Neuronal stem cell (in vitro differentiated cells): ENCODE measurements at regions not wholly inside any gene's neighbourhood (a gene's known extent, or its start where the extent isn't known, plus 50 kb on each side); places are given as distances from the start of the nearest gene placed in this dataset. TPM values are rescaled to one million over a fixed set of nuclear protein-coding genes. Genes with fewer than 3 reads are reported as not detected.

ENCODE experiments used
- DNase-seq: peaks from one replicate; pipeline ENCODE4 v3.0.0-alpha.2; 2013; ENCODE audit warnings: low spot score
- H2AFZ ChIP-seq: one replicate; pipeline ENCODE4 v1.6.1; 2013; ENCODE audit warnings: mild to moderate bottlenecking, low read length, inconsistent platforms
- H2AK5ac ChIP-seq: 2 replicates; pipeline ENCODE4 v1.6.1; 2013; ENCODE audit warnings: low read depth, mild to moderate bottlenecking, inconsistent platforms, low read length, moderate library complexity, mixed read lengths
- H2BK120ac ChIP-seq: 2 replicates; pipeline ENCODE4 v1.6.1; 2013; ENCODE audit warnings: low read depth, mild to moderate bottlenecking, inconsistent platforms, low read length, moderate library complexity, mixed read lengths
- H2BK12ac ChIP-seq: one replicate; pipeline ENCODE4 v1.6.1; 2013; ENCODE audit warnings: low read length, inconsistent platforms
- H2BK15ac ChIP-seq: 2 replicates; pipeline ENCODE4 v1.6.1; 2013; ENCODE audit warnings: mild to moderate bottlenecking, low read length, inconsistent platforms, mixed read lengths
- H2BK5ac ChIP-seq: one replicate; pipeline ENCODE4 v1.6.1; 2013; ENCODE audit warnings: inconsistent platforms, mild to moderate bottlenecking, low read length, moderate library complexity
- H3K14ac ChIP-seq: one replicate; pipeline ENCODE4 v1.6.1; 2013; ENCODE audit warnings: low read length, inconsistent platforms
- H3K18ac ChIP-seq: 2 replicates; pipeline ENCODE4 v1.6.1; 2013; ENCODE audit warnings: low read length, inconsistent platforms
- H3K23ac ChIP-seq: 2 replicates; pipeline ENCODE4 v1.6.1; 2013; ENCODE audit warnings: low read depth, mild to moderate bottlenecking, mixed read lengths, low read length, inconsistent platforms; ENCODE audit not compliant: poor library complexity
- H3K27ac ChIP-seq: replicated peaks from 3 replicates; pipeline ENCODE4 v1.5.1; 2013; ENCODE audit warnings: low read length, inconsistent platforms
- H3K27me3 ChIP-seq, 3 experiments: 2 replicates each; pipeline ENCODE4 v1.6.1; 2013; ENCODE audit warnings: low read length in 3 of 3, mild to moderate bottlenecking in 2 of 3, inconsistent platforms in 1 of 3, low read depth in 1 of 3, mixed read lengths in 1 of 3, moderate library complexity in 1 of 3; ENCODE audit not compliant: control insufficient read depth in 3 of 3, insufficient read depth in 3 of 3
- H3K36me3 ChIP-seq, 2 donors: replicated peaks in 1 of 2; 2 replicates each; pipeline ENCODE4 v1.6.1; 2013; ENCODE audit warnings: low read length in 2 of 2; ENCODE audit not compliant: control insufficient read depth in 2 of 2, insufficient read depth in 2 of 2
- H3K4ac ChIP-seq: 2 replicates; pipeline ENCODE4 v1.6.1; 2013; ENCODE audit warnings: inconsistent platforms, mild to moderate bottlenecking, low read length, moderate library complexity
- H3K4me1 ChIP-seq, 2 donors: 1 replicate in 1 of 2; 2 replicates in 1 of 2; pipeline ENCODE4 v1.6.1; 2013; ENCODE audit warnings: low read length in 2 of 2, low read depth in 1 of 2; ENCODE audit not compliant: control insufficient read depth in 2 of 2, insufficient read depth in 1 of 2
- H3K4me2 ChIP-seq: one replicate; pipeline ENCODE4 v1.6.1; 2013; ENCODE audit warnings: mild to moderate bottlenecking, low read length, inconsistent platforms; ENCODE audit not compliant: insufficient read depth, poor library complexity, severe bottlenecking
- H3K4me3 ChIP-seq, 2 donors: 2 replicates each; pipeline ENCODE4 v1.5.1; 2013; ENCODE audit warnings: low read length in 2 of 2, mild to moderate bottlenecking in 2 of 2, inconsistent platforms in 1 of 2, moderate library complexity in 1 of 2
- H3K79me1 ChIP-seq: one replicate; pipeline ENCODE4 v1.6.1; 2013; ENCODE audit warnings: low read depth, mild to moderate bottlenecking, inconsistent platforms, low read length, moderate library complexity
- H3K9ac ChIP-seq: one replicate; pipeline ENCODE4 v1.6.1; 2013; ENCODE audit warnings: mild to moderate bottlenecking, low read depth, low read length, inconsistent platforms; ENCODE audit not compliant: poor library complexity
- H3K9me3 ChIP-seq, 2 donors: replicated peaks in 1 of 2; 2 replicates each; pipeline versions ENCODE3 to v1.6.1; 2013; ENCODE audit warnings: low read length in 2 of 2, mild to moderate bottlenecking in 2 of 2, inconsistent platforms in 1 of 2, low read depth in 1 of 2, mixed read lengths in 1 of 2, moderate library complexity in 1 of 2; ENCODE audit not compliant: control insufficient read depth in 2 of 2, insufficient read depth in 1 of 2
- H4K8ac ChIP-seq: one replicate; pipeline ENCODE4 v1.6.1; 2013; ENCODE audit warnings: low read depth, mild to moderate bottlenecking, inconsistent platforms, low read length, moderate library complexity
- H4K91ac ChIP-seq: one replicate; pipeline ENCODE4 v1.6.1; 2013; ENCODE audit warnings: low read length, low read depth, mild to moderate bottlenecking, inconsistent platforms; ENCODE audit not compliant: poor library complexity
- WGBS, 2 donors: extraction: QIAGEN DNeasy Blood & Tissue Kit; methylation state at CpG; one replicate each; pipeline ENCODE4 v1.1.7; 2013; ENCODE audit warnings: missing lambda C conversion rate in 2 of 2, mixed read lengths in 1 of 2; ENCODE audit not compliant: insufficient read length in 2 of 2, insufficient replicate concordance in 1 of 2; ENCODE audit errors: extremely low coverage in 2 of 2; 5-methylcytosine and 5-hydroxymethylcytosine counted together
- small RNA-seq: library from polyadenylated mRNA; stranded (forward); fragments of <200 nt; extraction: miRNeasy Mini kit (QIAGEN cat#:217004); gene quantifications from one replicate; pipeline ENCODE3, GENCODE V24; 2013; ENCODE audit not compliant: insufficient read depth

GRCh38 chr5:9690751-9691150 is 60.6 kb upstream of the TAS2R1 start:
- no peak overlapping the region for H4K8ac ChIP-seq
- no peak overlapping the region for H4K91ac ChIP-seq
- no CpG with 5 or more reads among the region's 8 CpGs for WGBS, 2 donors
- H3K18ac ChIP-seq = no peak overlapping the region
- no peak overlapping the region for H2AFZ ChIP-seq
- H3K27ac ChIP-seq = no peak overlapping the region
- H3K4me2 ChIP-seq = no peak overlapping the region
- H3K4me1 ChIP-seq = peaks cover 0 to 2% of the 10 kb centered on the region in 2 donors
- no peaks in the 10 kb centered on the region for H3K36me3 ChIP-seq
- H3K9ac ChIP-seq = no peak overlapping the region
- no peak overlapping the region for H2BK15ac ChIP-seq
- DNase-seq = no peak
- H3K23ac ChIP-seq = no peak overlapping the region
- no peak overlapping the region for H2BK120ac ChIP-seq
- no peaks in the 10 kb centered on the region for H3K27me3 ChIP-seq
- no peak overlapping the region for H3K4me3 ChIP-seq
- H2AK5ac ChIP-seq = no peak overlapping the region
- H3K14ac ChIP-seq = no peak overlapping the region
- H2BK12ac ChIP-seq = no peak overlapping the region
- no peaks in the 10 kb centered on the region for H3K79me1 ChIP-seq
- no peak overlapping the region for H3K4ac ChIP-seq
- peaks cover 0 to 3% of the 10 kb centered on the region in 2 donors for H3K9me3 ChIP-seq
- no peak overlapping the region for H2BK5ac ChIP-seq

DNA sequence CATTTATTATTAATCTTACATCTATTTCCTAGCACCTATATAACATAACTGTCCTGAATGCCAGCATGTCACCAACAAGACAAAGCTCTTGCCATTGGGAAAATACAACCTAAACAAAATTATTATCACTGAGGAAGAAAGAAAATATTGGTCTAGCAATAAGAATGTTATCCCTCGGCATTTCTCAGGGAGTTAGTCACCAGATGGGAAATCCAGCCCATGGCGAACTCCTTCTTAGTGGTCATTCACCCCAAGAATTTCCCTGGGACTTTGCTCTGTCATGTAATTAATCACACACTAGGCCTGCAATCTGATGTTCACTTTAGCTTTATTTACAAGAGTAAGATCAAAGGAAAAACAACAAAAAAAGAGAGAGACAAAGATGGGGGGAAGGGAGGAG is 56.1 kb upstream of the TAS2R1 start:
- peaks cover 0 to 2% of the 10 kb centered on the region in 2 donors for H3K4me1 ChIP-seq
- H3K4me3 ChIP-seq = no peak overlapping the region
- no peak for DNase-seq

DNA sequence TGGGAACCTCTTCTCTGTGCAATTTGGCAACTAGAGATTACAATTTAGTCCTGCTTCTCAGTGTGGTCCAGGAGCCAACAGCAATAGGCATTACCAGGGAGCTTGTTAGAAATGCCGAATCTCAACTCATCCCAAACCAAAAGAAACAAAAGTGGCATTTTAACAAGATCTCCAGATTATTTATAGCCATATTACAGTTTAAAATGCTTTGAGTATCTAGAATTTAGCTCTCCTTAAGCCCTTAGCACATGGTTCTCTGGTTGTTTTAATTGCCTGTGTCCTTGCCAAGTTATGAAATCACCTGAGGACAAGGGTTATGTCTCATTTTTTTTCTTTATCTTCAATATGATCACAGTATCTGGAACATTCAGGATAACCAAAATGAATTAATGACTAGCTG is 51.6 kb upstream of the TAS2R1 start:
- Histone ChIP-seq H3K9ac (no peak overlapping the region), H2BK12ac (no peak overlapping the region), H2BK15ac (no peak overlapping the region), H2BK5ac (no peak overlapping the region), H3K4me2 (no peak overlapping the region), H3K27me3 (no peaks in the 10 kb centered on the region), H3K4ac (no peak overlapping the region), H2AK5ac (no peak overlapping the region), H3K9me3 (no peaks in the 10 kb centered on the region), H3K23ac (no peak overlapping the region), H3K18ac (no peak overlapping the region), H3K14ac (no peak overlapping the region), H3K4me3 (no peak overlapping the region), H2AFZ (no peak overlapping the region), H3K4me1 (no peaks in the 10 kb centered on the region), H3K27ac (no peak overlapping the region), H3K36me3 (no peaks in the 10 kb centered on the region), H2BK120ac (no peak overlapping the region), H4K91ac (no peak overlapping the region), H3K79me1 (no peaks in the 10 kb centered on the region), H4K8ac (no peak overlapping the region)
- WGBS, 2 donors = no CpG with 5 or more reads among the region's 1 CpG
- DNase-seq = no peak

More for the DNA sequence above, 56.1 kb upstream of the TAS2R1 start:
- Histone ChIP-seq H3K4me2 (no peak overlapping the region), H3K4ac (no peak overlapping the region), H2BK12ac (no peak overlapping the region), H3K9me3 (peaks cover 0 to 2% of the 10 kb centered on the region in 2 donors), H3K79me1 (no peaks in the 10 kb centered on the region), H2BK15ac (no peak overlapping the region), H3K18ac (no peak overlapping the region), H3K27me3 (no peaks in the 10 kb centered on the region), H4K91ac (no peak overlapping the region), H3K14ac (no peak overlapping the region), H2BK5ac (no peak overlapping the region), H2AK5ac (no peak overlapping the region), H3K23ac (no peak overlapping the region), H2AFZ (no peak overlapping the region), H4K8ac (no peak overlapping the region), H2BK120ac (no peak overlapping the region), H3K36me3 (no peaks in the 10 kb centered on the region), H3K27ac (no peak overlapping the region), H3K9ac (no peak overlapping the region)
- no CpG with 5 or more reads among the region's 2 CpGs for WGBS, 2 donors

Small RNA genes lying in the stretch of these regions (small RNA-seq; reads per million reads assigned to genes)
- not detected for gene AC034229.5
- not detected for gene AC034229.6
- gene AC091905.3 = not detected
- not detected for gene AC091905.4
- gene RNA5SP177 = not detected
